ENCODE measurements at regions not wholly inside any gene's neighbourhood (a gene's known extent, or its start where the extent isn't known, plus 50 kb on each side); places are given as distances from the start of the nearest gene placed in this dataset.

GRCh38 chr2:47226132-47226922, 50.0 kb upstream of the CALM2 start:
- TF ChIP-seq CTCF (IDR thresholded peaks at IDR 0.05), result no peak
- no peak for TF ChIP-seq POLR2A (IDR thresholded peaks at IDR 0.05)
